ENCODE measurements at regions not wholly inside any gene's neighbourhood (a gene's known extent, or its start where the extent isn't known, plus 50 kb on each side); places are given as distances from the start of the nearest gene placed in this dataset.

- TF ChIP-seq, protein P1, sequence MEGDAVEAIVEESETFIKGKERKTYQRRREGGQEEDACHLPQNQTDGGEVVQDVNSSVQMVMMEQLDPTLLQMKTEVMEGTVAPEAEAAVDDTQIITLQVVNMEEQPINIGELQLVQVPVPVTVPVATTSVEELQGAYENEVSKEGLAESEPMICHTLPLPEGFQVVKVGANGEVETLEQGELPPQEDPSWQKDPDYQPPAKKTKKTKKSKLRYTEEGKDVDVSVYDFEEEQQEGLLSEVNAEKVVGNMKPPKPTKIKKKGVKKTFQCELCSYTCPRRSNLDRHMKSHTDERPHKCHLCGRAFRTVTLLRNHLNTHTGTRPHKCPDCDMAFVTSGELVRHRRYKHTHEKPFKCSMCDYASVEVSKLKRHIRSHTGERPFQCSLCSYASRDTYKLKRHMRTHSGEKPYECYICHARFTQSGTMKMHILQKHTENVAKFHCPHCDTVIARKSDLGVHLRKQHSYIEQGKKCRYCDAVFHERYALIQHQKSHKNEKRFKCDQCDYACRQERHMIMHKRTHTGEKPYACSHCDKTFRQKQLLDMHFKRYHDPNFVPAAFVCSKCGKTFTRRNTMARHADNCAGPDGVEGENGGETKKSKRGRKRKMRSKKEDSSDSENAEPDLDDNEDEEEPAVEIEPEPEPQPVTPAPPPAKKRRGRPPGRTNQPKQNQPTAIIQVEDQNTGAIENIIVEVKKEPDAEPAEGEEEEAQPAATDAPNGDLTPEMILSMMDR (CRISPR knock-in tag; IDR thresholded peaks at IDR 0.05) = no peak
- no peak for TF ChIP-seq SMARCC2 (IDR thresholded peaks at IDR 0.05)
- TF ChIP-seq TRIM24 (CRISPR knock-in tag; IDR thresholded peaks at IDR 0.05) = no peak
- no peak for TF ChIP-seq POLR2A (IDR thresholded peaks at IDR 0.05; ENCODE audit: insufficient read depth in 1 of 2, low read depth in 2 of 2, low read length in 2 of 2)
- TF ChIP-seq ZNF296 (CRISPR knock-in tag; conservative IDR thresholded peaks at IDR 0.05) = no peak
Measured at GRCh38 chr3:5841599-5841998, 654.1 kb downstream of the EDEM1 start.
